B cell (primary cell): ENCODE measurements at regions not wholly inside any gene's neighbourhood (a gene's known extent, or its start where the extent isn't known, plus 50 kb on each side); places are given as distances from the start of the nearest gene placed in this dataset.

ENCODE experiments used
- ATAC-seq: fragments of 200-7000 bp; cut with Tn5 transposase; one replicate; pipeline ENCODE4 v1.10.0; 2021; ENCODE audit warnings: low read depth, mild to moderate bottlenecking, moderate number of reproducible peaks, moderate library complexity
- CTCF ChIA-PET: fragments of 350-600 bp; sonication (Branson Sonifier 250); formaldehyde crosslinking; loops from one replicate; lab custom pipeline; 2021; ENCODE audit warnings: antibody characterized with exemption, inconsistent platforms; lab: Charles Lee
- POLR2A ChIA-PET: fragments of 350-600 bp; sonication (Branson Sonifier 250); formaldehyde crosslinking; loops from one replicate; lab custom pipeline; 2021; ENCODE audit warnings: antibody characterized with exemption; lab: Charles Lee
- DNase-seq: peaks from one replicate; pipeline ENCODE4 v3.0.0; 2013
- H2AFZ ChIP-seq: 2 replicates; pipeline ENCODE4 v1.6.1; 2012; ENCODE audit warnings: mild to moderate bottlenecking, low read depth, low read length; ENCODE audit not compliant: insufficient read depth, poor library complexity, severe bottlenecking
- H3K27ac ChIP-seq, 2 donors: 1 replicate in 1 of 2; 2 replicates in 1 of 2; pipeline ENCODE4 v1.5.1; 2012 to 2013; ENCODE audit warnings: low read length in 2 of 2, mild to moderate bottlenecking in 2 of 2, moderate library complexity in 1 of 2
- H3K27me3 ChIP-seq, 4 experiments: fragments of 200-600 bp in 1 of 4; sonication (generic) in 1 of 4; replicated peaks in 1 of 4; 1 replicate in 2 of 4; 2 replicates in 2 of 4; pipeline versions ENCODE4 v1.6.1 to v1.7.0; 2013 to 2016; ENCODE audit warnings: low read length in 3 of 4, mild to moderate bottlenecking in 2 of 4, mixed read lengths in 1 of 4, moderate library complexity in 1 of 4; ENCODE audit not compliant: insufficient read depth in 4 of 4, control insufficient read depth in 3 of 4; ENCODE audit errors: control extremely low read depth in 1 of 4
- H3K36me3 ChIP-seq, 2 experiments: replicated peaks in 1 of 2; 1 replicate in 1 of 2; 2 replicates in 1 of 2; pipeline versions ENCODE4 v1.6.1 to v1.7.1; 2013; ENCODE audit warnings: low read length in 1 of 2; ENCODE audit not compliant: insufficient read depth in 2 of 2, control insufficient read depth in 1 of 2; ENCODE audit errors: control extremely low read depth in 1 of 2, extremely low read depth in 1 of 2
- H3K4me1 ChIP-seq, 2 donors: fragments of 200-600 bp in 1 of 2; sonication (generic) in 1 of 2; 1 replicate in 1 of 2; 2 replicates in 1 of 2; pipeline versions ENCODE4 v1.5.1 to v1.6.1; 2013 to 2017; ENCODE audit warnings: low read length in 2 of 2; ENCODE audit not compliant: control insufficient read depth in 2 of 2, insufficient read depth in 2 of 2
- H3K4me2 ChIP-seq: replicated peaks from 2 replicates; pipeline ENCODE3; 2012; ENCODE audit warnings: mild to moderate bottlenecking, low read depth, low read length; ENCODE audit not compliant: poor library complexity, severe bottlenecking
- H3K4me3 ChIP-seq, 5 experiments: fragments of 200-600 bp in 1 of 5; sonication (generic) in 1 of 5; 1 replicate in 3 of 5; 2 replicates in 2 of 5; pipeline versions ENCODE4 v1.5.1 to v1.7.0; 2011 to 2016; ENCODE audit warnings: low read length in 4 of 5, mild to moderate bottlenecking in 4 of 5, low read depth in 2 of 5, control low read depth in 1 of 5, moderate library complexity in 1 of 5; ENCODE audit not compliant: insufficient read depth in 1 of 5; ENCODE audit errors: control extremely low read depth in 1 of 5, extremely low read depth in 1 of 5
- H3K79me2 ChIP-seq: fragments of 200-600 bp; sonication (generic); one replicate; pipeline ENCODE4 v1.6.0; 2016; ENCODE audit warnings: low read length; ENCODE audit not compliant: control insufficient read depth, insufficient read depth
- H3K9ac ChIP-seq: fragments of 200-600 bp; sonication (generic); 2 replicates; pipeline ENCODE4 v1.6.1; 2017; ENCODE audit warnings: mild to moderate bottlenecking, low read length, moderate library complexity
- H3K9me3 ChIP-seq, 3 donors: one replicate each; pipeline versions ENCODE4 v1.6.1 to v1.7.1; 2013; ENCODE audit warnings: low read length in 2 of 3; ENCODE audit not compliant: control insufficient read depth in 2 of 3, insufficient read depth in 1 of 3; ENCODE audit errors: control extremely low read depth in 1 of 3
- H4K20me1 ChIP-seq: 2 replicates; pipeline ENCODE4 v1.6.0; 2012; ENCODE audit warnings: mild to moderate bottlenecking, low read length; ENCODE audit not compliant: insufficient read depth, control insufficient read depth, poor library complexity, severe bottlenecking
- H3K27ac Mint-ChIP-seq: one replicate; pipeline ENCODE4 v1.8.0; 2021; ENCODE audit warnings: mixed read lengths
- H3K27me3 Mint-ChIP-seq: one replicate; pipeline ENCODE4 v1.8.0; 2021; ENCODE audit warnings: mixed read lengths
- H3K4me1 Mint-ChIP-seq: one replicate; pipeline ENCODE4 v1.8.0; 2021; ENCODE audit warnings: mixed read lengths
- H3K4me3 Mint-ChIP-seq: one replicate; pipeline ENCODE4 v1.8.0; 2021; ENCODE audit warnings: mixed read lengths
- H3K9me3 Mint-ChIP-seq: one replicate; pipeline ENCODE4 v1.8.0; 2022; ENCODE audit warnings: mixed read lengths; ENCODE audit not compliant: insufficient read depth
- CTCF ChIP-seq: fragments of 200-600 bp; IDR thresholded peaks from one replicate; pipeline ENCODE4 v1.8.0; 2022; ENCODE audit warnings: antibody characterized with exemption, mild to moderate bottlenecking
- EZH2 ChIP-seq: IDR thresholded peaks from 2 replicates; pipeline ENCODE4 v1.6.1; 2012; ENCODE audit warnings: borderline replicate concordance, low read depth, mild to moderate bottlenecking, moderate library complexity, low read length; ENCODE audit not compliant: insufficient read depth, poor library complexity, severe bottlenecking
- WGBS: methylation state at CpG from one replicate; pipeline ENCODE4 v1.1.5; 2013; ENCODE audit warnings: missing lambda C conversion rate; ENCODE audit not compliant: insufficient coverage; 5-methylcytosine and 5-hydroxymethylcytosine counted together
- intact Hi-C: fragments of 100-400 bp; cut with micrococcal nuclease; formaldehyde crosslinking; loops from one replicate; pipeline ENCODE4 v1.10.0; 2022

DNA sequence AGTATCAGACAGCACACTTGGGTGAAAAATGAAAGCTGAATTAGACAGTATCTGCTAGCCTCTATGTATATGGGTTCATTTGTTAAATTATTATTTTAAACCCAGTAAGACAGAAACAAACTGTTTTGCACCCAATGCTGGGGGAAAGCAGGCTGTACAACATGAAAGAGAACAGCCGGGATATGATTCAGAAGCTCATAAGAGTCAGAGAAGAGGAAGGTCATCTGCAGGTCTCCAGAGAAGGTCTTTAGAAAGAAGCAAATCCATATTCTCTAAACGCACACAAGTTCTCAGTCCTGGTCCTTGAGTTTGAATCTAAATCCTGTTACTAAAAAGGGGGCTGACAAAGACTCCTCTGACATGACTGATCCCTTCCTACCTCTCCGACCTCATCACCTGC lies 155.1 kb downstream of the SIPA1L2 start:
- Histone ChIP-seq H3K27me3 (no peaks in the 10 kb centered on the region), H3K9me3 (no peaks in the 10 kb centered on the region), H3K9ac (no peak overlapping the region), H3K4me2 (no peak overlapping the region), H3K4me1 (no peaks in the 10 kb centered on the region), H4K20me1 (no peaks in the 10 kb centered on the region), H3K36me3 (no peaks in the 10 kb centered on the region), H3K79me2 (no peaks in the 10 kb centered on the region), H2AFZ (no peak overlapping the region), H3K4me3 (no peak overlapping the region), H3K27ac (no peak overlapping the region)
- ATAC-seq (no peak), DNase-seq (no peak)
- H3K27me3 Mint-ChIP-seq = peaks cover 12% of the 10 kb centered on the region
- no peak overlapping the region for H3K4me3 Mint-ChIP-seq
- intact Hi-C loops = no loop called here
- POLR2A ChIA-PET = no interaction called here
- no peak for TF ChIP-seq CTCF
- no peak for TF ChIP-seq EZH2
- peaks cover 3% of the 10 kb centered on the region for H3K4me1 Mint-ChIP-seq
- CTCF ChIA-PET = no interaction called here
- no peak overlapping the region for H3K27ac Mint-ChIP-seq
- no peaks in the 10 kb centered on the region for H3K9me3 Mint-ChIP-seq
- 89% methylated on average over 3 of the region's 3 CpGs for WGBS

GRCh38 chr1:232473900-232474299 lies 156.0 kb downstream of the SIPA1L2 start:
- H3K9ac ChIP-seq = no peak overlapping the region
- no peaks in the 10 kb centered on the region for H3K79me2 ChIP-seq
- no peaks in the 10 kb centered on the region for H3K4me1 ChIP-seq
- no peak overlapping the region for H3K27ac Mint-ChIP-seq
- H3K9me3 Mint-ChIP-seq = no peaks in the 10 kb centered on the region
- H3K4me3 ChIP-seq = no peak overlapping the region
- no peaks in the 10 kb centered on the region for H4K20me1 ChIP-seq
- no peaks in the 10 kb centered on the region for H3K9me3 ChIP-seq
- POLR2A ChIA-PET = no interaction called here
- CTCF ChIA-PET = no interaction called here
- H3K27me3 Mint-ChIP-seq = peaks cover 7% of the 10 kb centered on the region
- no peak overlapping the region for H3K27ac ChIP-seq
- no peak overlapping the region for H3K4me2 ChIP-seq
- TF ChIP-seq EZH2 (no peak), CTCF (no peak)
- no peak overlapping the region for H3K4me3 Mint-ChIP-seq
- H2AFZ ChIP-seq = no peak overlapping the region
- 100% methylated on average over 3 of the region's 4 CpGs for WGBS
- ATAC-seq = no peak
- intact Hi-C loops = no loop called here
- no peaks in the 10 kb centered on the region for H3K36me3 ChIP-seq
- no peak for DNase-seq
- no peaks in the 10 kb centered on the region for H3K27me3 ChIP-seq
- peaks cover 3% of the 10 kb centered on the region for H3K4me1 Mint-ChIP-seq
